ENCODE measurements at regions not wholly inside any gene's neighbourhood (a gene's known extent, or its start where the extent isn't known, plus 50 kb on each side); places are given as distances from the start of the nearest gene placed in this dataset.

- DNase-seq, result no peak
- intact Hi-C loops (cut with DNase I), result no loop called here
- no peaks in the 10 kb centered on the region for H3K4me1 ChIP-seq
- ATAC-seq, result no peak
- H3K27me3 ChIP-seq, result no peaks in the 10 kb centered on the region
- H3K4me3 ChIP-seq, result no peak overlapping the region
- TF ChIP-seq CTCF (IDR thresholded peaks at IDR 0.05) (no peak), POLR2A (IDR thresholded peaks at IDR 0.05) (no peak)
- no peaks in the 10 kb centered on the region for H3K36me3 ChIP-seq
- WGBS (ENCODE audit: insufficient coverage, low coverage, low lambda C conversion rate, missing lambda C conversion rate), result 25% methylated on average over 2 of the region's 2 CpGs
- no peaks in the 10 kb centered on the region for H3K9me3 ChIP-seq
- no peak overlapping the region for H3K27ac ChIP-seq
Measured at GRCh38 chr10:120689777-120690529, 161.2 kb upstream of the WDR11 start.

GRCh38 chr10:120691625-120692024, 159.5 kb upstream of the WDR11 start:
- no peaks in the 10 kb centered on the region for H3K27me3 ChIP-seq
- no peak overlapping the region for H3K27ac ChIP-seq
- H3K36me3 ChIP-seq, result no peaks in the 10 kb centered on the region
- no peak overlapping the region for H3K4me3 ChIP-seq
- 52% methylated on average over 3 of the region's 3 CpGs for WGBS (ENCODE audit: insufficient coverage, low coverage, low lambda C conversion rate, missing lambda C conversion rate)
- ATAC-seq, result no peak
- TF ChIP-seq POLR2A (IDR thresholded peaks at IDR 0.05), result no peak
- TF ChIP-seq CTCF (IDR thresholded peaks at IDR 0.05), result no peak
- DNase-seq, result no peak
- H3K4me1 ChIP-seq, result no peaks in the 10 kb centered on the region
- H3K9me3 ChIP-seq, result no peaks in the 10 kb centered on the region
- intact Hi-C loops (cut with DNase I), result no loop called here

- peaks cover 0 to 3% of the 10 kb centered on the region in 2 donors for H3K27me3 ChIP-seq
- TF ChIP-seq CTCF (IDR thresholded peaks at IDR 0.05) (no peak), POLR2A (IDR thresholded peaks at IDR 0.05) (no peak)
- H3K4me3 ChIP-seq, result no peak overlapping the region
- H3K27ac ChIP-seq, result no peak overlapping the region
- WGBS (ENCODE audit: insufficient coverage, low coverage, low lambda C conversion rate, missing lambda C conversion rate), result 47% methylated on average over 2 of the region's 2 CpGs
- no peaks in the 10 kb centered on the region for H3K4me1 ChIP-seq
- no peaks in the 10 kb centered on the region for H3K36me3 ChIP-seq
- DNase-seq (no peak), ATAC-seq (no peak)
- intact Hi-C loops (cut with DNase I), result no loop called here
- peaks cover 0 to 7% (median 0%) of the 10 kb centered on the region in 4 donors for H3K9me3 ChIP-seq
Measured at GRCh38 chr10:120700426-120700825, 150.7 kb upstream of the WDR11 start.

- Histone ChIP-seq H3K9me3 (peaks cover 0 to 7% (median 0%) of the 10 kb centered on the region in 4 donors), H3K4me1 (no peaks in the 10 kb centered on the region), H3K36me3 (no peaks in the 10 kb centered on the region), H3K27me3 (peaks cover 0 to 3% of the 10 kb centered on the region in 2 donors), H3K4me3 (no peak overlapping the region), H3K27ac (no peak overlapping the region)
- WGBS (ENCODE audit: insufficient coverage, low coverage, low lambda C conversion rate, missing lambda C conversion rate), result 37% methylated on average over 2 of the region's 2 CpGs
- DNase-seq, result no peak
- no peak for ATAC-seq
- intact Hi-C loops (cut with DNase I), result no loop called here
- no peak for TF ChIP-seq POLR2A (IDR thresholded peaks at IDR 0.05)
- TF ChIP-seq CTCF (IDR thresholded peaks at IDR 0.05), result no peak
Measured at GRCh38 chr10:120701381-120701780, 149.8 kb upstream of the WDR11 start.

Data from right lobe of liver (tissue), 6 donors.